CD14-positive monocyte (primary cell): ENCODE measurements at regions not wholly inside any gene's neighbourhood (a gene's known extent, or its start where the extent isn't known, plus 50 kb on each side); places are given as distances from the start of the nearest gene placed in this dataset.

ENCODE experiments used
- DNase-seq, 3 donors: peaks; one replicate each; pipeline ENCODE4 v3.0.0-alpha.2; 2011 to 2022
- H2AFZ ChIP-seq: 2 replicates; pipeline ENCODE4 v1.6.0; 2012; ENCODE audit warnings: mild to moderate bottlenecking, low read depth, low read length, inconsistent platforms; ENCODE audit not compliant: insufficient read depth, poor library complexity, severe bottlenecking
- H3K27ac ChIP-seq, 2 donors: 1 replicate in 1 of 2; 2 replicates in 1 of 2; pipeline ENCODE4 v1.5.1; 2012 to 2013; ENCODE audit warnings: low read length in 2 of 2, control low read depth in 1 of 2, inconsistent platforms in 1 of 2, low read depth in 1 of 2, mild to moderate bottlenecking in 1 of 2
- H3K27me3 ChIP-seq, 2 donors: one replicate each; pipeline versions ENCODE4 v1.6.0 to v1.6.1; 2011 to 2013; ENCODE audit warnings: low read length in 2 of 2; ENCODE audit not compliant: control insufficient read depth in 2 of 2, insufficient read depth in 2 of 2
- H3K36me3 ChIP-seq, 2 donors: replicated peaks in 1 of 2; 1 replicate in 1 of 2; 2 replicates in 1 of 2; pipeline versions ENCODE4 v1.5.1 to v1.6.1; 2012 to 2013; ENCODE audit warnings: low read length in 2 of 2, control low read depth in 1 of 2, inconsistent platforms in 1 of 2, mild to moderate bottlenecking in 1 of 2; ENCODE audit not compliant: insufficient read depth in 2 of 2, control insufficient read depth in 1 of 2
- H3K4me1 ChIP-seq, 2 donors: 1 replicate in 1 of 2; 2 replicates in 1 of 2; pipeline versions ENCODE4 v1.5.1 to v1.6.1; 2012 to 2013; ENCODE audit warnings: low read length in 2 of 2, control low read depth in 1 of 2, inconsistent platforms in 1 of 2, mild to moderate bottlenecking in 1 of 2, moderate library complexity in 1 of 2; ENCODE audit not compliant: insufficient read depth in 2 of 2, control insufficient read depth in 1 of 2
- H3K4me2 ChIP-seq: replicated peaks from 2 replicates; pipeline ENCODE3; 2012; ENCODE audit warnings: low read length, moderate library complexity, mild to moderate bottlenecking; ENCODE audit not compliant: poor library complexity, severe bottlenecking; ENCODE audit errors: extremely low read depth
- H3K4me3 ChIP-seq, 3 experiments: fragments of 200-600 bp in 1 of 3; sonication (generic) in 1 of 3; replicated peaks in 1 of 3; 1 replicate in 2 of 3; 2 replicates in 1 of 3; pipeline ENCODE4 v1.5.1; 2011 to 2013; ENCODE audit warnings: low read length in 3 of 3, mild to moderate bottlenecking in 3 of 3, control low read depth in 2 of 3, low read depth in 2 of 3, inconsistent platforms in 1 of 3, moderate library complexity in 1 of 3
- H3K79me2 ChIP-seq: 2 replicates; pipeline ENCODE4 v1.6.0; 2012; ENCODE audit warnings: mild to moderate bottlenecking, control low read depth, inconsistent platforms, low read length, moderate library complexity; ENCODE audit not compliant: insufficient read depth
- H3K9ac ChIP-seq: 2 replicates; pipeline ENCODE4 v1.6.0; 2017; ENCODE audit warnings: low read length, mild to moderate bottlenecking; ENCODE audit not compliant: insufficient read depth, poor library complexity, severe bottlenecking
- H3K9me3 ChIP-seq, 2 donors: replicated peaks in 1 of 2; 1 replicate in 1 of 2; 2 replicates in 1 of 2; pipeline versions ENCODE4 v1.5.1 to v1.6.1; 2012 to 2013; ENCODE audit warnings: low read length in 2 of 2, control low read depth in 1 of 2; ENCODE audit not compliant: control insufficient read depth in 1 of 2, insufficient read depth in 1 of 2
- H4K20me1 ChIP-seq: 2 replicates; pipeline ENCODE4 v1.6.0; 2012; ENCODE audit warnings: mild to moderate bottlenecking, low read length, control low read depth, moderate library complexity; ENCODE audit not compliant: insufficient read depth
- H3K27ac Mint-ChIP-seq, 7 donors: one replicate each; pipeline ENCODE4 v1.8.0; 2020; ENCODE audit warnings: mild to moderate bottlenecking in 7 of 7, mixed read lengths in 7 of 7, moderate library complexity in 6 of 7, inconsistent platforms in 2 of 7
- H3K27me3 Mint-ChIP-seq, 3 donors: one replicate each; pipeline ENCODE4 v1.8.0; 2021 to 2022; ENCODE audit warnings: low read depth in 3 of 3, mild to moderate bottlenecking in 3 of 3, mixed read lengths in 3 of 3, moderate library complexity in 3 of 3, inconsistent platforms in 1 of 3
- H3K36me3 Mint-ChIP-seq, 2 donors: one replicate each; pipeline ENCODE4 v1.8.0; 2020; ENCODE audit warnings: mixed read lengths in 2 of 2, inconsistent platforms in 1 of 2, mild to moderate bottlenecking in 1 of 2
- H3K4me1 Mint-ChIP-seq: one replicate; pipeline ENCODE4 v1.8.0; 2020; ENCODE audit warnings: mild to moderate bottlenecking, mixed read lengths
- H3K4me3 Mint-ChIP-seq, 2 donors: one replicate each; pipeline ENCODE4 v1.8.0; 2020; ENCODE audit warnings: mild to moderate bottlenecking in 2 of 2, mixed read lengths in 2 of 2, moderate library complexity in 1 of 2
- H3K9me3 Mint-ChIP-seq, 7 donors: one replicate each; pipeline ENCODE4 v1.8.0; 2020 to 2022; ENCODE audit warnings: mixed read lengths in 7 of 7, mild to moderate bottlenecking in 6 of 7, moderate library complexity in 6 of 7, inconsistent platforms in 2 of 7
- WGBS: methylation state at CpG from one replicate; pipeline ENCODE4 v1.1.5; 2013; ENCODE audit warnings: missing lambda C conversion rate; ENCODE audit not compliant: insufficient coverage; 5-methylcytosine and 5-hydroxymethylcytosine counted together
- intact Hi-C, 2 donors: fragments of 100-400 bp; cut with micrococcal nuclease; formaldehyde crosslinking; loops; one replicate each; pipeline versions ENCODE4 v1.15.0 to v1.15.1; 2023
- TF ChIP-seq, protein P1 (sequence below): fragments of 200-600 bp; IDR thresholded peaks from one replicate; pipeline ENCODE4 v1.8.0; 2022; ENCODE audit warnings: antibody characterized with exemption, mild to moderate bottlenecking

DNA sequence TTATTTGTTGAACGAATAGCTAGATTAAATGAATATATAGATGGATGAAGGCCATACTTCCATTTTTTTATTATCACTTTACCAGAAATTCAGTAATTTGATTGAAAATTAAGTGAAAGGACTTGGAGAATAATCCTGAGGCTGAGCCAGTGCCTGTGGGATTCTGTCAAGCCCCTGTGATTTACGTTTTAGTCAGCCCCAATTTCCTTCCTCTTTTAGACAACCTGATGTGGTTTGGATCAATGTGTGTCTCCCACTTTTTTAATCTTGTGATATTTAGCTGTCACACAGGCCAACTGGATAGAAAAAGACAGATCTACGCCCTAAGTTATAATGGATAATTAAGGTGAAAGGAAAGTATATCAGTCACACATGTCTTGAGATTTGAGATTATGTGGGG is 188.8 kb downstream of the EDN1 start:
- no peaks in the 10 kb centered on the region for H3K9me3 Mint-ChIP-seq
- Histone ChIP-seq H3K27me3 (no peaks in the 10 kb centered on the region), H3K79me2 (no peaks in the 10 kb centered on the region), H3K4me2 (no peak overlapping the region), H3K36me3 (no peaks in the 10 kb centered on the region), H2AFZ (no peak overlapping the region), H3K27ac (no peak overlapping the region), H3K9me3 (no peaks in the 10 kb centered on the region), H4K20me1 (no peaks in the 10 kb centered on the region), H3K9ac (no peak overlapping the region), H3K4me1 (peaks cover 0 to 5% of the 10 kb centered on the region in 2 donors), H3K4me3 (no peak overlapping the region)
- H3K4me3 Mint-ChIP-seq: no peak overlapping the region
- WGBS: 100% methylated on average over 1 of the region's 3 CpGs
- no peak for DNase-seq
- H3K4me1 Mint-ChIP-seq: peaks cover 7% of the 10 kb centered on the region
- TF ChIP-seq, protein P1, sequence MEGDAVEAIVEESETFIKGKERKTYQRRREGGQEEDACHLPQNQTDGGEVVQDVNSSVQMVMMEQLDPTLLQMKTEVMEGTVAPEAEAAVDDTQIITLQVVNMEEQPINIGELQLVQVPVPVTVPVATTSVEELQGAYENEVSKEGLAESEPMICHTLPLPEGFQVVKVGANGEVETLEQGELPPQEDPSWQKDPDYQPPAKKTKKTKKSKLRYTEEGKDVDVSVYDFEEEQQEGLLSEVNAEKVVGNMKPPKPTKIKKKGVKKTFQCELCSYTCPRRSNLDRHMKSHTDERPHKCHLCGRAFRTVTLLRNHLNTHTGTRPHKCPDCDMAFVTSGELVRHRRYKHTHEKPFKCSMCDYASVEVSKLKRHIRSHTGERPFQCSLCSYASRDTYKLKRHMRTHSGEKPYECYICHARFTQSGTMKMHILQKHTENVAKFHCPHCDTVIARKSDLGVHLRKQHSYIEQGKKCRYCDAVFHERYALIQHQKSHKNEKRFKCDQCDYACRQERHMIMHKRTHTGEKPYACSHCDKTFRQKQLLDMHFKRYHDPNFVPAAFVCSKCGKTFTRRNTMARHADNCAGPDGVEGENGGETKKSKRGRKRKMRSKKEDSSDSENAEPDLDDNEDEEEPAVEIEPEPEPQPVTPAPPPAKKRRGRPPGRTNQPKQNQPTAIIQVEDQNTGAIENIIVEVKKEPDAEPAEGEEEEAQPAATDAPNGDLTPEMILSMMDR: no peak
- H3K27ac Mint-ChIP-seq: no peak overlapping the region
- intact Hi-C loops: no loop called here
- peaks cover 0 to 1% (median 1%) of the 10 kb centered on the region in 3 donors for H3K27me3 Mint-ChIP-seq
- H3K36me3 Mint-ChIP-seq: no peaks in the 10 kb centered on the region

GRCh38 chr6:12479451-12479850 is 189.3 kb downstream of the EDN1 start:
- 100% methylated on average over 1 of the region's 2 CpGs for WGBS
- Mint-ChIP-seq H3K36me3 (no peaks in the 10 kb centered on the region), H3K27me3 (peaks cover 0 to 1% (median 1%) of the 10 kb centered on the region in 3 donors), H3K4me3 (no peak overlapping the region), H3K27ac (no peak overlapping the region), H3K9me3 (no peaks in the 10 kb centered on the region), H3K4me1 (peaks cover 8% of the 10 kb centered on the region)
- Histone ChIP-seq H4K20me1 (no peaks in the 10 kb centered on the region), H2AFZ (no peak overlapping the region), H3K9me3 (no peaks in the 10 kb centered on the region), H3K36me3 (no peaks in the 10 kb centered on the region), H3K9ac (no peak overlapping the region), H3K79me2 (no peaks in the 10 kb centered on the region), H3K27me3 (no peaks in the 10 kb centered on the region), H3K4me3 (no peak overlapping the region), H3K4me2 (no peak overlapping the region), H3K4me1 (peaks cover 0 to 5% of the 10 kb centered on the region in 2 donors), H3K27ac (no peak overlapping the region)
- TF ChIP-seq, protein P1: no peak
- DNase-seq: no peak
- intact Hi-C loops: no loop called here
